ENCODE measurements at regions not wholly inside any gene's neighbourhood (a gene's known extent, or its start where the extent isn't known, plus 50 kb on each side); places are given as distances from the start of the nearest gene placed in this dataset.
A peak's percentile ranks its signal among the peaks of the same experiment; 100 is the strongest.

- no peak for DNase-seq (ENCODE audit: low read depth in 2 of 3, low spot score in 1 of 3)
Observed at GRCh38 chr20:9920866-9921265, 82.0 kb upstream of the PAK5 start.

GRCh38 chr20:9919271-9920014 lies 80.6 kb upstream of the PAK5 start:
- no peak for DNase-seq (ENCODE audit: low read depth in 2 of 3, low spot score in 1 of 3)

GRCh38 chr20:9918348-9918747 lies 79.5 kb upstream of the PAK5 start:
- DNase-seq (ENCODE audit: low read depth in 2 of 3, low spot score in 1 of 3), result no peak

GRCh38 chr20:9916761-9917160 lies 77.9 kb upstream of the PAK5 start:
- DNase-seq (ENCODE audit: low read depth in 2 of 3, low spot score in 1 of 3), result no peak

GRCh38 chr20:9912858-9913434 lies 74.1 kb upstream of the PAK5 start:
- peak; percentile 4 to 29 (median 5) for DNase-seq (ENCODE audit: low read depth in 2 of 3, low spot score in 1 of 3)

- DNase-seq (ENCODE audit: low read depth in 2 of 3, low spot score in 1 of 3), result no peak
Observed at GRCh38 chr20:9912290-9912689, 73.4 kb upstream of the PAK5 start.

GRCh38 chr20:9911519-9911918 lies 72.6 kb upstream of the PAK5 start:
- DNase-seq (ENCODE audit: low read depth in 2 of 3, low spot score in 1 of 3), result no peak

GRCh38 chr20:9909167-9909566 lies 70.3 kb upstream of the PAK5 start:
- DNase-seq (ENCODE audit: low read depth in 2 of 3, low spot score in 1 of 3), result no peak

GRCh38 chr20:9903048-9903655 lies 64.3 kb upstream of the PAK5 start:
- DNase-seq (ENCODE audit: low read depth in 2 of 3, low spot score in 1 of 3), result no peak

GRCh38 chr20:9889270-9889981 lies 50.5 kb upstream of the PAK5 start:
- DNase-seq (ENCODE audit: low read depth in 2 of 3, low spot score in 1 of 3), result no peak

Measured in stimulated activated CD4-positive, alpha-beta T cell treated with anti-CD3 and anti-CD28 coated beads, Interleukin-12 subunit alpha, Interleukin-12 subunit beta, amount 100 ng/mL, for 48 hours (primary cell).